IPS-NIHi7 (cell line): ENCODE measurements at regions not wholly inside any gene's neighbourhood (a gene's known extent, or its start where the extent isn't known, plus 50 kb on each side); places are given as distances from the start of the nearest gene placed in this dataset.
A peak's percentile ranks its signal among the peaks of the same experiment; 100 is the strongest.

Experiments used
- DNase-seq: peaks from one replicate; pipeline ENCODE4 v3.0.0; 2012; ENCODE audit warnings: mixed read lengths; ENCODE audit errors: extremely low spot score

DNA sequence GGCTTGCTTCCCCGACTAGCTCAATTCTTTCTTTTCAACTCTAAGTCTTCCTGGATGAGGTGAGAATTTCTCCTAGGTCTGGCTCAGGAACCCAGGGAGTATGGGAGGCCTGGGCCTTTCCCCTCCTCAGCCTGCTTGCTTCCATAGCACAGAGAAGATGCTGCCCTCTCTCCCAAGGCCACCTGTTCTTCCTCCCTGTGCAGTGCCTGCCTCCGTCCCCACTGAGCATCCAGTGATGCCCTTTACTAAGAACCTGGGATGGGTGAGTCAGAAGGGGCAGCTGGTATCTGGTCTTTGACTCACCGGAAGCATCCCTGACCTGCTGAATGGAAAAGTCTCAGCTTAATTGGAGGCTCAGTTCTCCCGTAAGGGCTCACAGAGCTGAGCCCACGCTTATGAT lies 607.9 kb downstream of the BUD13 start:
- no peak for DNase-seq

DNA sequence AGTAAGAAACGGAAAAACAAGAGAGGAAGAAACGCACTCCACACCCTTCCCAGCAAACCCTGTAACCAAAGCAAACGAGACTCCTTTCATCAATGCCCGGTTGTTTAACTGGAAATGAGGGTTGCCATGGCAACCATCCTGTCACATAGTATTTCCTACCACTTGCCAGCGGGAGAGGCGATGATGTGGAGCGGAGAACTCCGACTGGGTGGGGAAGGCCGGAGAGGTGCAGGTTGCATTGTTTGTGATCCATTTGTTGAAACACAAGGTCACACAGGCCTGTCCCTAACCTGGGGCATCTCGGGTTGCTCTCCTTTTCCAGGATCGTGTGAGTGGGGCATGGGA lies 609.9 kb downstream of the BUD13 start:
- DNase-seq: no peak

DNA sequence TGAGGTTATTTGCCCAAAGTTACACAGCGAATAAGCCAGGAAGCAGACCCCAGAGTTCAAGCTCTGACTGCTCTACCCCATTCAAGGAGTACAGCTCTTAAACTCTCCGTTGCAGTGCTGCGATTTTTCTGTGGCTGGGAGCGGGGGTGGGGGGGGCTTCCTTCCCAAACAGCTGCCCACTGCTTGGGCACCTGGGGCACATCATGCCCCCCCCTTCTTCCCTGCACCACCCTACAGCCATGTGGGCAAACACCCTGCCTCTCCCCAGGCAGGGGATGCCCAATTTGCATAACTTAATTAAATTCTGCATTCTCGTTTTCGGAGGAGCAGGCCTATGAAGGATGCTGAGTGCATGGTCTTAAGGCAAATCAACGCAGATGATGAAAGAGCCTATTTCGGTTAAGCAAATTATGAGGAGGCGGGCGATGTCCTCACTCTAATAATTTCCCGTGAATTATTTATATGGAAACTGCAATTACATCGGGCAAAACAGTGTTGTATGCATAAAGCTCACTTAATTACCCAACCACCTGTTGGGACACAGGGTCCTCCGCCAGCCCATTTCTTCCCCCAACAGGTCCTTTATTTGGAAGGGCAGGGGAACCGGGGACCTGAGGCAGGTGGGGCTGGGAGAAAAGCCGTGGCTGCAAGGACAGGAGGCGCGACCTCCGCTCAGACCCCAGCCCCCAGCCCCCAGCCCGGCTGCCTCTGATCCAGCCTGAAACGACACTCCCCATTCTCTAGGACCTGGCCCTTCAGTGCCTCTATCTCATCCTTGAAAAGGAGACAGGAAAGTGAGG lies 610.5 kb downstream of the BUD13 start:
- no peak for DNase-seq

DNA sequence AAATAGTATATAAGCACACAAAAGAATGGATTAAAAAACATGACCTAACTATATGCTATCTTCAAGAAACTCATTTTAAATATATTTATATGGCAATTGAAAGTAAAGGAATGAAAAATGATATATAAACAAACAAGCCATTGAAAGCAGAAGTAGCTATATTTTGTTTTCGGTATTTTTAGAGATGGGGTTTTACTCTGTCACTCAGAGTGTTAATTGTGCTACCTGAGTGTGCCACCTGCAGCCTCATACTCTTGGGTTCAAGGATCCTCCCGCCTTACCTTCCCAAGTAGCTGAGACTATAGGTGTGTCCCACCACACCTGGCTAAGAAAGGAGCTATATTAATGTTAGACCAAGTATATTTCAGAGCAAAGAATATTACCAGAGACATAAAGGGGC lies 624.1 kb downstream of the BUD13 start:
- no peak for DNase-seq

DNA sequence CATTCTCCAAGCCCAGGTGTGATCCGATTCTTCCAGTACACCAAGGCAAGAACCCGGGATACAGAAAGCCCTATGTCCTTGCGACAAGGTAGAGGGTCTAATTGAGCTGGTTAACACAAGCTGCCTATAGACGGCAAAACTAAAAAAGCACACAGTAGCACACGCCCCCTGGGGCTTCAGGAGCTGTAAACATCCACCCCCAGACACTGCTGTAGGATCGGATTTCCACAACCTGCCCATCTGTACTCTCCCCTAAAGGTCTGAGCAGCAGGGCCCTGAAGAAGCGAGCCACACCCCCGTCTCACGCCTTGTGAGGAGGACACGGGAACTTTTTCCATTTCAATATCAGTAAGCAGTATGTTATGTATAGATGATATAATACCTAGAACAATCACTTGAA lies 624.7 kb downstream of the BUD13 start:
- DNase-seq: peak; percentile 57

DNA sequence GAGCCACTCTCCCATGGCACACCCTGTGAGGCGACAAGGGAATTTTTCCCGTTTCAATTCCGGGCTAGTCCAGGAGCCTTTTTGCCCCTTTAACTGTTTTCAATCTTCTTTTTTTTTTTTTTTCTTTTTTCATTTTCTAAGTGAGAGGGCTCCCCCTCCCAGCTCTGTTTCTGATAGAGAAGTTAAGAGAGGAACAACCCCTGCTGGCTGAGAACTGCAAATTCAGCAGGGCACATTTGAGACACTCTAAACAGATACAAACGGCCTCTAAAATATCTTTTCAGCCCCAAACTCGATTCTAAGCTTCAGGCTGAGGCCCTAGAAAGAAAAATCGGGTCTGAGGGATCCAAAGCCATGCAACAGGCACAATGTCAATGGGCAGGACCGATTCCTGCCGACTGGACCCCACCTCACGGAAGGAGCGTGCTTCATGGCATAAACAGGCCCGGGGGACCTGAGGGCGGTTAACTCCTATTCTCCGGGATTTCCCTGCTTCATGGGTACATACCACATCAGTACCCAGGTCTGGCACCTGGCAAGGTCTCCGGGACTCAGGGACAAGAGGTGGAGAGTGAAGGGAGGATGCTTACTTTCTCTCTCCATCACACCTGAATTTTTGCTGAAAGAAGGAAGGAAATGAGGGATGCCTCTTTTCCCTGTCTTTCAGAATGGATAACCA lies 627.5 kb downstream of the BUD13 start:
- no peak for DNase-seq

DNA sequence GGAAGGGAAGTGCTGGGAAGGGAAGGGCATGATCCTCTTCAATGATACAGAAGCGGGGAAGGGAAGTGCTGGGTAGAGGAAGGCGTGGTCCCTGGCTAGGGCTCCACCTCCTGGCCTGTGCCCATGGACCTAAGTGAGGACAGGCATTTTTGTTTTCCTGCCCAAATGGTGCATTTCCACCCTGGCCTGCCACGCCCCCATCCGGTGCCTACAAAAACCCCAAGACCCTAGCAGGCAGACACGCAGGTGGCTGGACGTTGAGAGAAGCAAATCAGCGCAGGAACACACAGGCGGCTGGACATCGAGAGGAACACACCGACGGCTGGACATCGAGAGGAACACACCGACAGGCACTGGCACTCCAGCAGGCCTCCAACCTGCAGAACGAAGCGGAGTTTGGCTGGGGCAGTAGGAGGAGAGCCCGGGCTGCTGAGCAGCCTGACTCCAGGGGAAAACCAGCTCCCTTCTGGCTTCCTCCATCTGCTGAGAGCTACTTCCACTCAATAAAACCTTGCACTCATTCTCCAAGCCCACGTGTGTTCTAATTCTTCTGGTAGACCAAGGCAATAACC lies 628.3 kb downstream of the BUD13 start:
- no peak for DNase-seq

DNA sequence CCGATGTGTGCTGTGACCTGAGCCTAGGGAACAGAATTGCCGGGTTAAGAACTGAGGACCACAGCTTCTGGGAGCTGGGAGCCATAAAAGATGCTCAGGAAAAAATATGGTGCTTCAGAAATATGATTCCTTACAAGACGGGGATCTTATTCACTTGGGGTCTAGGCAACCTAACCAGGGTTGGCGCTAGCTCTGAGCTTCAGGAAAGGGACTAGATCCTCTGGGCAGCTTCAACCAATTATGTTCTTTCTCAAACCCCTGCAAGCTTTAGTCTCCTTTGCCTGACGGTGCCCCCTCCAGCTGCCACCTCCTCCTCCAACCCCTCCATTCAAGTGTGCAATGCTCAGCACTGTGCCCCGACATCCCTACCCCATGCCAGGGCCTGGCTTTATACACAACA lies 634.1 kb upstream of the CADM1 start:
- no peak for DNase-seq

DNA sequence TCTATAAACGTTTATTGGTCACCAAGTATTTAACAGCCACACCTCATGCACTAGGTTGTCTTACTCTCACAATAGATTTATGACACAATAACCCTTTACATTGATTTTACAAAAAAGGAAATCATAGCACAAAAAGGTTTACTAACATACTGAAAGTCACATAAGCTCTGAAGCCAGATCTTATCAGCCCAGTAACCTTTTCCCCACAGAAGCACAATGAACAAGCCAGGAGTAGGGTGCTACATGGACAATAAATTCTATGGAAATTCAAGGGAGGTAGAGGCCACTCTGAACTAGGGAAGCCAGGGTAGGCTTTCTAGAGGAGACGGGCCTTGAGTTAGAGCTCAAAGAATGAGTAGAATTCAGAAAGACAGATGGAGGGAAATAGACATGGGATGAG lies 633.5 kb upstream of the CADM1 start:
- no peak for DNase-seq

DNA sequence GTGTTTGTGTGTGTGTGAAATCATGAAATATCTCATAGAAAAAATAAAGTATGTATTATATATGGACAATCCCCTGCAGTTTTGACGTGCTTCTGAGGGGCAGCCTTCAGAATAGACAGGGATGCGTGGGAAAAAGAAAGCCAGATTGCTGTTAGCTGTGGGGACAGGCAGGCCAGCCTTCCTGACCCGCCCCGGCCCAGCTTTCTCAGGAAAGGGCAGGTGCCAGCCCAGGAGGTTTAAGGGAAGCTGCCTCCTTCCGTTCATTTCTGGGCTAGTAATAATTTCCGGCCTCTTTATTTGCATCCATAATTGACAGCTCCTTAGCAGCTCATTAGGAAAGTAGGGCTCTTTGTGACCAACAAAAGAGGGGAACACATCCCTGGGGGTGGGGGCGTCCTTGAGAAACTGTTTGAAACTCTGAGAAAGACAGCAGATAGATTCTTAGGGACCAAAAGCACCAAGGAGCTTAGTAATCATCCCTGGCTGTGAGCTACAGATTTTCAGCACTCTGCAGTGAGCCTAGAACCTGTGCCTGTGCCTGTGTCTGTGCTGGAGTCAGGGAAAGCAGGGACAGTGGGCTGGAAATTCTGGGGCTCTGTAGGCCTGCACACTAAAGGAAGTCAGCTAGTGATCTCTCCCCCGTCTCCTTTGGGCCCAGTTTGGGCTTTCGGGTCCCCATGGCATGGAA lies 632.9 kb upstream of the CADM1 start:
- DNase-seq: no peak

DNA sequence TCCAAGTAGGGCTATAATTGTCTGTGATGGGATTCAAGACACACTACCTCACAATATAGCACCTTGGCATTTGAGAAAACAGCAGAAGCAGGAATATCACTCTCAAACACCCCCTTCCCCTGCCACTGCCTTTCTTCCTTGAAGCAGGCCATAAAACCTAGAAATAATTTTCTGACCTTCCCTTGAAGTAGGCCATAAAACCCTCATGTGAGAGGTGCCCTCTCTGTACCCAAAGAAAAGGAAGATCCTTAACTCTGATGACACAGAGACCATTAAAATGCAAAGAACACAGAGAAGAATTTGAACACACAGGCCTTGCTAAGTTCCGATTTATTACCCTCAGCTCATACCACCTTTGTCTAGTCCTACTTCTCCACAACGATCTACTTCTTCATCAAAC lies 631.7 kb upstream of the CADM1 start:
- no peak for DNase-seq

DNA sequence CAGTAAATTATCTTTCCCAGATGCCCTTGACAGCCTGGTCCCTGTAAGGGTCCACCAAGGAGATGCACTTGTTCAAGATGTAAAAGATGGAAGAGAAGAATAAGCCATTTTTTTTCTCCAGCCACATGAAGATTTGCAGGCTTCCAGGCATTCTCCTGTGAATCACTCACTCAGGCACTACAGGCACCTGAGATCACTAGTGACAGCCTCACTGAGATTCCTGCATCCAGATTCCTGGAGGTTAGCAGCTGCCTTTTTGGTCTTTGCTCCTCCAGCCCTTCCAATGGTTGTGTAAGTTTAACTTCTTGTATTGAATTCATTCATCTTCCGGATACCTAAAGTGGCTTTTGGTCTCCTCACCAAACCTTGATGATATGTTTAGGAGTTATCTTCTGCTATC lies 630.2 kb upstream of the CADM1 start:
- no peak for DNase-seq

DNA sequence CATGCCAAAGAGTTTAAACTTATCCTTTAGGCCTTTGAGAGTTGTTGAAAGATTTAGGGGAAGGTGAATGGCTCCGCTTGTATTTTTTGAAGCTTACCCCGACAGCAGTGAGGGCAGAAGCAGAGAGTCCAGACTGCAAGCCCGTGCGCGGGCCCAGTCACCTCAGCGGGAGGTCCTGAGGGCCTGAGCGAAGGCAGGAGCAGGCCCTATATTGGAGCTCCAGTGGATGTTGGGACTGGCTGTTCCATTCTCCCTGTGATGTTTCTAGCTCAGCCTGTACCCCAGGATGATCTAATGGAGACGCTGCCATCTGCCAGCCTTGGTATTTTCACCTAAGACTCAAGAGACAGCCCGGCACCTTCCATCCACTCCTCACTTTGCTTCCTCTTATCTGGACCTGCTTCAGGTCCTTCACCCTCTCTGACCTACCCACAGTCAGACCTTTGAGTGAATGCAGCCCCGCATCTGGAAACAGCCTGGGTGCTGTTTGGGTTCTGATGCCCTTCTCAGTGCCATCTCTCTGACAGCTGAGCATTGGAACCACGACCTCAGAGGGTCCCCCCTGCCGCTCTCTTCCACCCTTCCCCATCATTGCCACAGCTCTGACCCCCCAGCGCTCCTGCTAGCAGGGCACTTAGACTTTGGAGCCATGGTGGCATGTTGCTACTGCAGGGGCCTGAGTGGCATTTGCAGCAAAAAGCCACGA lies 628.2 kb upstream of the CADM1 start:
- DNase-seq: no peak

DNA sequence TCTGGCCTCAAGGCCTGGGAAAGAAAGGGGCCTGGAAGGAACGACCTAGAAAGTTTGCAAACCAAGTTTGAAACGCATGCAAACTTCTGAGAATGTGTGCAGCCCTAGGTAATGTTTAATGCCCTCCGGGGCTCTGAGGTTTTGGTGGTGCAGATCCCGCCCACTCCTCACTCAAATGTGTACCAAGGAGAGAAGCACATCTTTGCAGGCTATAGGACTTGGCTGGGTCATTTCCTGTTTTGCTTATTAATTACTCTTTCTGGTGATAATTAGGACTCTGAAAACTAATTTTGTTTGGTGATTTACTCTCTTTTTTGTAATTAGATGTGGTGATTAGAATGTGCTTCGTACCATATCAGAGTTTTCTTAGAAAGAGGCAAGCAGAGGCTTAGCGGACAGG lies 625.9 kb upstream of the CADM1 start:
- no peak for DNase-seq

DNA sequence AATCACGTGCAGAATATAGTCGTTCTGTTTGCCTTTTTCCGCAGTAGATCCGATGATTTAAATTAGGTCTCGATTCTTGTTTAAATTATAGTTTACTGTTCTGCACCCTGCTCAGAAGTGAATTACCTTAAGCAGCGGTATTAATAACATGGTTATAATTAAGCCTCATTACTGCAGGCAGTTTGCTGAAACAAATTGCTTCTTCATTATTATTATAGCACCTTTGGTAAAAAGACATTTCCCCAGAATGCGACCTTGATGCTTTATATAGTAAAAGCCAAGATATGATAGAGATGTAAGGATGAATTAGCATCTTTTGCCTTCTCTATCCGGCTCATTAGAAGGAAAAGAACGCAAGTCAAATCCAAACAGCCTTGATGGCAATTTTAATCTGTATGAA lies 625.2 kb upstream of the CADM1 start:
- DNase-seq: no peak

DNA sequence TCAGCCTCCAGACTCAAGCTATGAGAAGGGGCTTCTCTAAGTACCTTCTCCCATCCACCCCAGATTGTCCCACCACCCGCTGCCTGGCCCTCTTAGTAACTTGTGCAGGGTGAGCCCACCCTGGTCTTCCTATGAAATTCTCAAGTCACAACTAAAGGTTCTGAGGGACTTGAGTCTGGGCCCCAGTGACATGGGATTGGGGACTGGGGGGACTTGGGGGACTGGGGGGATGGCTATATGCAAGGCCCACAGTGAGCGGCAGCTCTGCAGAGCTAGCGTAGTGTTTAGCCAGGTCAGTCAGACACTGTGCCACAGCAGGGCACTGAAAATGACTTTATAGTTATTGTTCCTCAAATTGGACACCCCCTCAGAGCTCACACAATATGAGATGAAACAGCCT lies 622.3 kb upstream of the CADM1 start:
- DNase-seq: no peak

DNA sequence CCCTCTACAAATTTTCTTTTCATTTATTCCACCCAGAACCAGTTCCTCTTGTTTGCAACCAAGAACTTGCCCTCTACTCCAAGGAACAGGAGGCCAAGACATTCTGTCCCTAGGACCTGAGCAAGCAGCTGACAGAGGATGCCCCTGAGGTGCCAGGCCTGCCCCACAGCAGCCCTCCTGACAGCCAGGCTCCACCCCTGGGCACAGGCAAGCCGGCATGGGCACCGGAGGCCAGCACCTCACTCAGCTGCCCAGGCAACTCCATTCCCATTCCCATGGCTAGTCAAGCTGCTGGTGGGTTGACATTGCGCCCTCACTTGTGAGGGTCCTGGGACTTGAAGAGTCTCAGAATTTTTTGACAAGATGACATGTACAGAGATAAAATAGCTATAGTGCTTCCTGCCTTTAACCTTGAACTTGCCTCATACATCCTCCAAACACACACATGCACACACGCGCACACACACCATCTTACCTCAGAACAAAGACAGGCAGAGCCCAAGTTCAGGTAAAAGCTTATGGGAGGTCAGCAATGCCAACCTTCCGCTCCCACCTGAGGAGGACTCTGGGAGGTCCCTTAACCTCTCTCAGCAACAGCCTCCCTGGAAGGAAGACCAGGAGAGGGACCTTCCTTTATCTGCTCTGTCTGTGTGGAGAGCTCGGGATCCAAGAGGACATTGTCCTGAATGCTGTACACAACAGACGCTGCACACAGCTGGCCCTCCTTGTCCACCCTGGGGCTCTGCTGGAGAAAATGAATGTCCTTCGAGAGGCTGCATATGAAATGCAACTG lies 620.9 kb upstream of the CADM1 start:
- no peak for DNase-seq

DNA sequence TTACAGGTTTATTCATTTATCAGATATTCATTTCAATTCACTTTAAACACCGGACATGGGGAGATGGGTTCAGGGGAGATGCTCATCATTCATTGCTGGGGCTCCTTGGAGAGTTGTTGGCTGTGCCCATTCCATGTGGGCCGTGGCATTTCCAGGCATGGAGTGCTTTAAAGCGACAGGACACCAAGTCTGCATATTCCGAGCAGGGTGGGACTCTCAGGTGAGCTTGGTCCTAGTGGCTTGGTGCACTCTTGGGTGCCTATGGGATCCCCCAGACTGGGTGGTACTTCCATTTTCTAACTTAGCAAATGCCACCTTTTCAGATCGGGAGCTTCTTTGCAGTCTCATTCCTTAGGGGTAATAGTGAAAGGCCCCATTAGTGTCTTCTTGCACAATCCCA lies 619.5 kb upstream of the CADM1 start:
- no peak for DNase-seq

DNA sequence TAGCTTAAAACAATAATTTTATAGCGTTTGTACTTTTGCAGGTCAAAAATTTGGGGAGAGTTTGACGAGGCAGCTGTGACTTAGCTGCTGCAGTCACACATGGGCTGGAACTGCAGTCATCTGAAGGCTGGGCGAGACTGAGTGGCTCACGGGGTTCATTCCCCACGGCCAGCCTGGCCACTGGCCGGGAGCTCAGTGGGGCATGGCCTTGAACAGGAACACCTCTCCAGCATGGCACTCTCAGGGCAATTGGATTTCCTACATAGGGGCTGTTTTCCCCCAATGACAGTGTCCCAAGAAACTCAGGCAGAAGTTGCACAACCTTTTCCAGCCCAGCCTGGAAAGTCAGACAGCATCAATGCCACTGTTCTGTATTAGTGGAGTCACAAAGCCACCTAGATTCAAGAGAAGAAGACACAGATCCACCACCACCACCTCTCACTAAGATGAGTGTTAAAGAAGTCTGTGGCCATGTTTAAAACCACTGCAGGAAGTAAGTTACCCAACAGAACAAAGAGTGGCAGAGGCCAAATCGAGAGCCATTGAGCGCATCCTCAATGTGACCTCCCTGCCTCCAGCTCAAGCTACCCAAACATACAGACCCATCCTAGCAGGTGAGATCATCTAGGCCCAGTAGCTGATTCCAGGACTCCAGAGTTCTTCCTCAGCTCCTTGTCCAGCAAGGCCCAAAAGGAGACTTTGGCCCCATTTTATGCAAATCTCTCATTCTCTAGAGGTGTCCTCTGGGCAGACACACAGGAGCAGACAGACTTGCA lies 618.7 kb upstream of the CADM1 start:
- DNase-seq: no peak

DNA sequence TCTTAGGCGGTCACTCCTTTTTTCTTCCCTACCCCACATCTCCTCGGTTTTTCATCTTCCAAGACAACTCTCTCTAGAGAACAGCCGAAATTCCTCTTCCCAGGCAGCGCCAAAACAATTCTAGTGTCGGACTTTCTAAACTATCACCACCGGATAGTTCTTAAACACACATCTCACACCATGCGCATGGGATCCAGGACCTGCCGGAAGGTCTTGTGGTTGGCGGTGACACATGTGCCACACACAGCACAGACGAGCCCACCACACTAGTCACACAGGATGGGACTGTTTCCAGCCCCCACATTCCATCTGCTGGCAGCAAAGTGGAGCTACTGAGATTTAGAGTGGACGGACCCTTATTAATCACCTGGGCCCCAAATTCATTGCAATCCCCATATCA lies 614.9 kb upstream of the CADM1 start:
- no peak for DNase-seq

DNA sequence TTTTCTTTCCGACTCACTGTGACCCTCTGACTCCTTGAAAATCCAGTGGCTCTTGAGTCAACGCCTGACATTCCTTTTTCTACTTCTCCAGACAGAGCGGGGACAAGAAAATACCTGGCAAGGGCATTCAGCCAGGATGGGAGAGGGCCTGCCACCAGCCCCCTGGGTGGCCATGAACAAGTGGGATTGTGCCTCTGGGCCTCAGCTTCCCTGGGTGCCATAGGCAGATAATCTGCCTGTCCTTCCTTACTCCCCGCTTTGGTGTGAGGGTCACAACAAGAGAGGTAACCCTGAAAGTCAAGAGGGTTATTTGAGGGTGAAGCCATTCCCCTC lies 613.9 kb upstream of the CADM1 start:
- no peak for DNase-seq
